Esophagus muscularis mucosa (tissue), 4 donors: ENCODE measurements at regions not wholly inside any gene's neighbourhood (a gene's known extent, or its start where the extent isn't known, plus 50 kb on each side); places are given as distances from the start of the nearest gene placed in this dataset.
A peak's percentile ranks its signal among the peaks of the same experiment; 100 is the strongest.

ENCODE experiments used
- DNase-seq: peaks from one replicate; pipeline ENCODE4 v3.0.0-alpha.2; 2017; ENCODE audit errors: extremely low spot score
- H3K27ac ChIP-seq, 4 donors: fragments of 200-600 bp; sonication (generic); replicated peaks in 1 of 4; 1 replicate in 3 of 4; 2 replicates in 1 of 4; pipeline ENCODE4 v1.5.1; 2016 to 2019; ENCODE audit warnings: mild to moderate bottlenecking in 1 of 4
- H3K27me3 ChIP-seq, 4 donors: fragments of 200-600 bp; sonication (generic); one replicate each; pipeline versions ENCODE4 v1.5.1 to v1.6.0; 2016 to 2019
- H3K36me3 ChIP-seq, 4 donors: fragments of 200-600 bp; sonication (generic); one replicate each; pipeline ENCODE4 v1.5.1; 2016 to 2019
- H3K4me1 ChIP-seq, 4 donors: fragments of 200-600 bp; sonication (generic); one replicate each; pipeline ENCODE4 v1.5.1; 2016 to 2019
- H3K4me3 ChIP-seq, 4 donors: fragments of 200-600 bp; sonication (generic); 1 replicate in 2 of 4; 2 replicates in 2 of 4; pipeline ENCODE4 v1.5.1; 2016 to 2019; ENCODE audit warnings: mild to moderate bottlenecking in 4 of 4, moderate library complexity in 1 of 4
- H3K9me3 ChIP-seq, 4 donors: fragments of 200-600 bp; sonication (generic); 1 replicate in 3 of 4; 2 replicates in 1 of 4; pipeline ENCODE4 v1.5.1; 2016 to 2019
- EP300 ChIP-seq: sonication (generic); formaldehyde crosslinking; IDR thresholded peaks from one replicate; pipeline ENCODE4 v1.6.1; 2017; ENCODE audit warnings: antibody characterized with exemption
- POLR2A ChIP-seq: fragments of 450-650 bp; IDR thresholded peaks from one replicate; pipeline ENCODE4 v1.6.1; 2017; ENCODE audit warnings: antibody characterized with exemption, moderate library complexity, mild to moderate bottlenecking, low read depth
- POLR2AphosphoS5 ChIP-seq, 2 donors: sonication (generic); formaldehyde crosslinking; IDR thresholded peaks; one replicate each; pipeline ENCODE4 v1.6.1; 2017; ENCODE audit warnings: antibody characterized with exemption in 2 of 2
- WGBS: methylation state at CpG from one replicate; pipeline ENCODE4 v1.1.5; 2018; 5-methylcytosine and 5-hydroxymethylcytosine counted together
- intact Hi-C: fragments of 100-400 bp; cut with DNase I; formaldehyde crosslinking; loops from one replicate; pipeline ENCODE4 v1.15.1; 2023
- TF ChIP-seq, protein P1 (sequence below), 3 experiments: fragments of 200-600 bp in 2 of 3; fragments of 450-650 bp in 1 of 3; sonication (generic) in 2 of 3; IDR thresholded peaks; one replicate each; pipeline ENCODE4 v1.5.1; 2017 to 2019; ENCODE audit warnings: antibody characterized with exemption in 3 of 3, mild to moderate bottlenecking in 2 of 3, moderate library complexity in 1 of 3

DNA sequence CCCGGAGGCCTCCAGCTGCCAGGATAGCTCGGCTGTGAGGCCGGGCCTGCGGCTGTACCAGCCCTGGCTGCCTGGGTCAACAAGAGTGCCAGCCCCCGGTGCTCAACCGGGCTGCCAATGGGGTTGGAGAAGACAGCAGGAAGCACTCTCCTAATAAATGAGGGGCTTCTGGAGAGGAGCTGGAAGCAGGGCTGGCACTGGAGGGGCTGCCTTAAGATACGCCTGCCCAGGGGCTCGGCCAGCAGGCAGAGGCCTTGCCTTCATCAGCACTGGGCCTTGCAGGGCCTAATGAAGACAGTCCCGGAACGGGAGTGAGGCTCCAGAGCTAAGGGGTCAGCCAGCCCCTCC, 73.6 kb downstream of the TEX51 start:
- peaks cover 0 to 4% (median 0%) of the 10 kb centered on the region in 4 donors for H3K27me3 ChIP-seq
- H3K9me3 ChIP-seq = no peaks in the 10 kb centered on the region
- intact Hi-C loops = loop anchor here (5.0 kb wide), 2 partner anchors 195 to 445 kb away; no protein-coding TSS in a partner anchor
- DNase-seq = no peak
- H3K27ac ChIP-seq = peak overlapping the region in 3 of 4 donors; percentile 65 to 68 (median 66)
- H3K4me3 ChIP-seq = peak overlapping the region; percentile 49 to 63 (median 56)
- WGBS = no CpG with 5 or more reads among the region's 10 CpGs
- H3K4me1 ChIP-seq = peaks cover 7 to 22% (median 21%) of the 10 kb centered on the region in 4 donors
- TF ChIP-seq EP300 = no peak
- TF ChIP-seq, protein P1, sequence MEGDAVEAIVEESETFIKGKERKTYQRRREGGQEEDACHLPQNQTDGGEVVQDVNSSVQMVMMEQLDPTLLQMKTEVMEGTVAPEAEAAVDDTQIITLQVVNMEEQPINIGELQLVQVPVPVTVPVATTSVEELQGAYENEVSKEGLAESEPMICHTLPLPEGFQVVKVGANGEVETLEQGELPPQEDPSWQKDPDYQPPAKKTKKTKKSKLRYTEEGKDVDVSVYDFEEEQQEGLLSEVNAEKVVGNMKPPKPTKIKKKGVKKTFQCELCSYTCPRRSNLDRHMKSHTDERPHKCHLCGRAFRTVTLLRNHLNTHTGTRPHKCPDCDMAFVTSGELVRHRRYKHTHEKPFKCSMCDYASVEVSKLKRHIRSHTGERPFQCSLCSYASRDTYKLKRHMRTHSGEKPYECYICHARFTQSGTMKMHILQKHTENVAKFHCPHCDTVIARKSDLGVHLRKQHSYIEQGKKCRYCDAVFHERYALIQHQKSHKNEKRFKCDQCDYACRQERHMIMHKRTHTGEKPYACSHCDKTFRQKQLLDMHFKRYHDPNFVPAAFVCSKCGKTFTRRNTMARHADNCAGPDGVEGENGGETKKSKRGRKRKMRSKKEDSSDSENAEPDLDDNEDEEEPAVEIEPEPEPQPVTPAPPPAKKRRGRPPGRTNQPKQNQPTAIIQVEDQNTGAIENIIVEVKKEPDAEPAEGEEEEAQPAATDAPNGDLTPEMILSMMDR (IDR thresholded peaks at IDR 0.05) = peak in 2 of 3 experiments; percentile 3 to 7
- TF ChIP-seq POLR2AphosphoS5 (IDR thresholded peaks at IDR 0.05) = no peak
- TF ChIP-seq POLR2A = no peak
- no peaks in the 10 kb centered on the region for H3K36me3 ChIP-seq

DNA sequence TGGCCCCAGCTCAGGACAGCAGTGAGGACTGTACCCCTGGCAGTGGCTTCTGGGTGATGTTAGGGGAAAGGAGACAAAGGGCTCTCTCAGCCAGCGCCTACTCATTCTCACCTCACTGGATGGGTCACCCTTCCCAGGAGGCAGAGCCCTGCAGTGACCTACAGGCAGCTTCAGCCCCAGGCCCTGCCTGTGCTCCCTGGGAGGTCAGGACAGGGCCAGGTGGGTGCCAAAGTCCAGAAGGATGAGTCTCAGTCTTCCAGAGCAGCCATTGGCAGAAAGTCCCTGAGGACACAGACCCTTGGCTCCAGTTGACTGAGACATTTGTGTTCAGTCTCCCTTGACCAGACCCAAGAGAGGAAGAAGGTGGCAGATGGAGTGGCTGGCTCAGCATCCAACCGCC, 75.1 kb downstream of the TEX51 start:
- WGBS = 100% methylated on average over 2 of the region's 2 CpGs
- intact Hi-C loops = loop anchor here (5.0 kb wide), 2 partner anchors 196 to 446 kb away; no protein-coding TSS in a partner anchor

DNA sequence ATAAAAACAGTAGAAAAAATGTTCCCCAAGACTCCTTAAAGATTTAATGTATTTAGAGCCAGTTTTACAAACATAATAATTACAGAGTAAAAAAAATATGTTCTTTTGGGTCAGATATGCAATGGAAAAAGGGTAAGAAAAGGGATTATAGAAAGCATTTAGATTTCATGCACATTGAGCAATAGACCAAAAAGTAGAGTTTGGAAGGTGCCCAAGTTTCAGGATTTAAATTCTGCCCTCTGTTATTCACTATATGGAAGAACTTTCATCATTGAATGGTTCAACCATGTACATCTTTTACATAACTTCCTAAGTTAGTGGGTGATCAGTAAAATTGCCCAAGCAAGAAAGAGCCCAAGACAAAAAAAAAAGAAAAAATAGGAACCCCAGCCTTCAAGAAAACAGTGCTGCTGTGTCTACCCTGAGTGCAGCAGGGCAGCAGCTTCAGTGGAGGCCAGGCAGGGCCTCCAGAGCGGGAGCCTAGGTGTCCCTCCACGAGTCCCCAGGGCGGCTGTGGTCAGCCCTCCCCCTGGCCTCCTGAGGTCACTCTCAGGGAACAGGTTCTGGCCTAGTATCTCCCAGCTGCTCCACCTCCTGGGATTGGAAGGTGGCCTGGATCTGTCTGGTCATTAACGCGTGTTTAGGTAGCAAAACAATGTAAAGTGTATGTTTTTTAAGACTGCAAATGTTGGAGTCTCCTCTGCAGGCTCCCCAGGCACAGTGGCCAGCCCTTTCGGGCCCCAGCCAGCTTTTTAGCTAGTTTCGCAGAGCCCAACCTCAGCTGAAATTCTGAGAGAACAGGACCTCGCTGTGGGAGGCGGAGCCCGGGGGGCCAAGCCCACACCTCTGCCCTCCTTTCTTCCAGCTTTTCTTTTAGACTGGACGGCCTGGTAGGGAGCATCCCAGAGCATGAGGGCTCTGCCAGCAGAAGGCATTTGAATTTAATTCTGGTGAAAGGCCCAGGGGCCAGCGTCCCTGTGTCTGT, 77.3 kb downstream of the TEX51 start:
- H3K9me3 ChIP-seq = no peaks in the 10 kb centered on the region
- 90% methylated on average over 11 of the region's 12 CpGs for WGBS
- intact Hi-C loops = no loop called here
- peaks cover 0 to 4% (median 0%) of the 10 kb centered on the region in 4 donors for H3K27me3 ChIP-seq
- H3K36me3 ChIP-seq = no peaks in the 10 kb centered on the region
- H3K4me1 ChIP-seq = peaks cover 7 to 16% (median 15%) of the 10 kb centered on the region in 4 donors
- no peak for DNase-seq
- H3K4me3 ChIP-seq = no peak overlapping the region
- no peak overlapping the region for H3K27ac ChIP-seq
- TF ChIP-seq, protein P1 (IDR thresholded peaks at IDR 0.05) = no peak
- TF ChIP-seq POLR2A (no peak), POLR2AphosphoS5 (IDR thresholded peaks at IDR 0.05) (no peak), EP300 (no peak)

More for the DNA sequence above, 75.1 kb downstream of the TEX51 start:
- DNase-seq = no peak
- Histone ChIP-seq H3K27me3 (peaks cover 0 to 4% (median 0%) of the 10 kb centered on the region in 4 donors), H3K27ac (no peak overlapping the region), H3K4me1 (peaks cover 7 to 22% (median 21%) of the 10 kb centered on the region in 4 donors), H3K4me3 (no peak overlapping the region), H3K36me3 (no peaks in the 10 kb centered on the region), H3K9me3 (no peaks in the 10 kb centered on the region)
- TF ChIP-seq, protein P1 (IDR thresholded peaks at IDR 0.05) = no peak
- TF ChIP-seq POLR2A = no peak
- no peak for TF ChIP-seq EP300
- no peak for TF ChIP-seq POLR2AphosphoS5 (IDR thresholded peaks at IDR 0.05)

DNA sequence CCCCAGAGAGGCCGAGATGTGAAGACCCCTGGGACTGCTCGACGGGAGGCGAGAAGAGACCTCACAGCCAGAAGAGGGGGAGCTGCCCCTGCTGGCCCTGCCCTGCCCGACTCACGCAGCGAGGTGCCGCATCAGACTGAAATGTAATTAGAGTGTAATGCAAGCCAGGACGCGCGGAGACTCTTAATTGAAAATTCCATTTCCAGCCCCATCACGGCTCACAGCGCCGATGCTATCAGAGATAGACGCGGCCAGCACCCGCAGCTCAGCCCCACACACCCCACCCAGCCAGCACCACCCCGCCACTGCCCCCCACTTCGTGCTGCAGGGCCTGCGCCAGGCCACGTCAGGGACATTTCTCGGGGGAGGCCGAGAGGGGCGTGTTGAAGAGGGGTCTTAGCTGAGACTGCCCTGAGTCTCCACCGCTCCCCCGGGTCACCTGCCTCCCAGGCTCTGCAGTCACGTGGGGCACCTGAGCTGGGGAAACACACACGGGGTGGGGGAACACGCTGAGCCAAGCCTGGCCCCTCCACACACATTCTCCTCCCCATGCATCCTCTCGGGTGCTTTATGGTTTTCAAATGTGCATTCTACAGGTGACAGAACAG, 78.1 kb downstream of the TEX51 start:
- Histone ChIP-seq H3K27me3 (peaks cover 0 to 4% (median 0%) of the 10 kb centered on the region in 4 donors), H3K4me1 (peaks cover 5 to 8% (median 7%) of the 10 kb centered on the region in 4 donors), H3K36me3 (no peaks in the 10 kb centered on the region), H3K27ac (no peak overlapping the region), H3K4me3 (no peak overlapping the region), H3K9me3 (no peaks in the 10 kb centered on the region)
- 92% methylated on average over 23 of the region's 30 CpGs for WGBS
- DNase-seq = no peak
- intact Hi-C loops = no loop called here
- TF ChIP-seq, protein P1 (IDR thresholded peaks at IDR 0.05) = no peak
- TF ChIP-seq EP300 (no peak), POLR2AphosphoS5 (IDR thresholded peaks at IDR 0.05) (no peak), POLR2A (no peak)
